ENCODE measurements at regions not wholly inside any gene's neighbourhood (a gene's known extent, or its start where the extent isn't known, plus 50 kb on each side); places are given as distances from the start of the nearest gene placed in this dataset.

DNA sequence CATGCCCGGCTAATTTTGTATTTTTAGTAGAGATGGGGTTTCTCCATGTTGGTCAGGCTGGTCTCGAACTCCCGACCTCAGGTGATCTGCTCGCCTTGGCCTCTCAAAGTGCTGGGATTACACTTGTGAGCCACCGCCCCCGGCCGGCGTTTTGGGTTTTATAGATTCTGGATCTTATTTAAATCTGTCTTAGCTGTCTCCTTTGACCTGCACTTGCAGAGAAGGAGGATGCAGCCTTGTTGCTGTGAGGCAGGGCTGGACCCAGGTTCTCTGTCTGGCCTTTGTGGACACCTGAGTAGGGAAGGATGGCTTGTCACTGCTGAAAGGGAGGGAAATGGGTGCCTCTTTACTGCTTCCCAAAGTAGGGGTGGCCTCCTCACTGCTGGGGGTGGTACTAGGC is 83.0 kb upstream of the HS6ST1 start:
- no peak for FAIRE-seq
- dilution Hi-C loops (cut with MboI; ENCODE audit: extremely low pct_ligation_motif_present, low sequenced_read_pairs) = no loop called here

DNA sequence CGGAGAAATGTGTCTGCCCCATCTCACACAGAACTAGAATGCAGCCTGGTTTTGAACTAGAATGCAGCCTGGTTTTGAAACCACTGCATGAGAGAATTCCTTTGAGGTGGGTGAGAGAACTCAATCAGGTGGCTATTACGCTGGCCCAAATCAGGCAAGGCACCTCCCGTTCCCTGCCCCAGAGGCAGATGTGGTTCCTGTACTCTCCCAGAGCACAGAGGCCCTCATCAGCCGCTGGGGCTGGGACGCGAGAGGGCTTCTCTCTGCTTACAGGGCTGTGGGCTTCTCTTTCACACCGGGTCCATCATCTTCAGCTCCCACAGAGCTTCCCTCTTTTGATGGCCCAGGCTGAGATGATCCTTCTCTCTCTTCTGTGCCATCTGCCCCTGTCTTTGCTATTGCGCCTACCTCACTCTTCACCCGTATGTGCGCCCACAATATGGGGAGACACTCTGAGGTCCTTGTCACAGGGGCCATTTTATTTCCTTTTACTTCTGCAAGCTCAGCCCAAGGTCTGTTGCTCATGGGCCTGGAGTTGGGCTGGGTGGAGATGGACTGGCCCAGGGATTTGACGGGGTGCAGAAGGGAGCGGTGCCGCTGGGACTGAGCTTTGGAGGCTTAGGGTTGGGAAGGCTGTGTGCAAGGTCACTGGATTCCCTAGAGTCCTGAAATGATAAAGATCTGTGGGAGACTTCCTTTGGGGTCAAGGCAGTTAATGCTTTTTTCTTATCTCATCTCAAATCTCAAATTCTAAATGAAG is 84.4 kb upstream of the HS6ST1 start:
- dilution Hi-C loops (cut with MboI; ENCODE audit: extremely low pct_ligation_motif_present, low sequenced_read_pairs) = no loop called here
- DNase-seq (ENCODE audit: low read depth, low spot score) (no peak), FAIRE-seq (no peak)
- H4K20me1 ChIP-seq (ENCODE audit: control insufficient read depth, extremely low read depth, insufficient read depth, low read length) = no peaks in the 10 kb centered on the region
- no peak overlapping the region for H3K27ac ChIP-seq (ENCODE audit: control insufficient read depth, insufficient read depth, low read length)
- H3K9me1 ChIP-seq (ENCODE audit: control insufficient read depth, extremely low read depth, insufficient read depth, low read length) = no peaks in the 10 kb centered on the region
- H3K36me3 ChIP-seq (ENCODE audit: control insufficient read depth in 2 of 2, extremely low read depth in 1 of 2, insufficient read depth in 2 of 2, low read length in 2 of 2) = no peaks in the 10 kb centered on the region
- peaks cover 8% of the 10 kb centered on the region for H3K4me1 ChIP-seq (ENCODE audit: control insufficient read depth, extremely low read depth, insufficient read depth, low read length)
- H3K27me3 ChIP-seq (ENCODE audit: control insufficient read depth, extremely low read depth, insufficient read depth, low read length) = no peaks in the 10 kb centered on the region
- H3K9me3 ChIP-seq (ENCODE audit: control insufficient read depth, low read depth, low read length) = no peaks in the 10 kb centered on the region
- H3K4me3 ChIP-seq (ENCODE audit: control insufficient read depth in 2 of 3, extremely low read depth in 1 of 3, insufficient read depth in 2 of 3, low read depth in 1 of 3, low read length in 3 of 3) = no peak overlapping the region
- no peak overlapping the region for H2AFZ ChIP-seq (ENCODE audit: control insufficient read depth, low read length)
- H3K79me2 ChIP-seq (ENCODE audit: control insufficient read depth, insufficient read depth, low read length) = no peaks in the 10 kb centered on the region
- no peak overlapping the region for H3K4me2 ChIP-seq (ENCODE audit: control insufficient read depth, extremely low read depth, insufficient read depth, low read depth, low read length)
- no peak overlapping the region for H3K9ac ChIP-seq (ENCODE audit: control insufficient read depth, extremely low read depth, insufficient read depth, low read length)
- no peak for TF ChIP-seq EZH2 (IDR thresholded peaks at IDR 0.05; ENCODE audit: low read length)
- TF ChIP-seq, protein P1, sequence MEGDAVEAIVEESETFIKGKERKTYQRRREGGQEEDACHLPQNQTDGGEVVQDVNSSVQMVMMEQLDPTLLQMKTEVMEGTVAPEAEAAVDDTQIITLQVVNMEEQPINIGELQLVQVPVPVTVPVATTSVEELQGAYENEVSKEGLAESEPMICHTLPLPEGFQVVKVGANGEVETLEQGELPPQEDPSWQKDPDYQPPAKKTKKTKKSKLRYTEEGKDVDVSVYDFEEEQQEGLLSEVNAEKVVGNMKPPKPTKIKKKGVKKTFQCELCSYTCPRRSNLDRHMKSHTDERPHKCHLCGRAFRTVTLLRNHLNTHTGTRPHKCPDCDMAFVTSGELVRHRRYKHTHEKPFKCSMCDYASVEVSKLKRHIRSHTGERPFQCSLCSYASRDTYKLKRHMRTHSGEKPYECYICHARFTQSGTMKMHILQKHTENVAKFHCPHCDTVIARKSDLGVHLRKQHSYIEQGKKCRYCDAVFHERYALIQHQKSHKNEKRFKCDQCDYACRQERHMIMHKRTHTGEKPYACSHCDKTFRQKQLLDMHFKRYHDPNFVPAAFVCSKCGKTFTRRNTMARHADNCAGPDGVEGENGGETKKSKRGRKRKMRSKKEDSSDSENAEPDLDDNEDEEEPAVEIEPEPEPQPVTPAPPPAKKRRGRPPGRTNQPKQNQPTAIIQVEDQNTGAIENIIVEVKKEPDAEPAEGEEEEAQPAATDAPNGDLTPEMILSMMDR (optimal IDR thresholded peaks at IDR 0.05 in 1 of 3, IDR thresholded peaks at IDR 0.05 in 1 of 3, conservative IDR thresholded peaks at IDR 0.05 in 1 of 3; ENCODE audit: extremely low read depth in 1 of 3, insufficient read depth in 2 of 3, low read length in 3 of 3) = no peak

More for the DNA sequence above, 83.0 kb upstream of the HS6ST1 start:
- TF ChIP-seq, protein P1 (optimal IDR thresholded peaks at IDR 0.05 in 1 of 3, IDR thresholded peaks at IDR 0.05 in 1 of 3, conservative IDR thresholded peaks at IDR 0.05 in 1 of 3; ENCODE audit: extremely low read depth in 1 of 3, insufficient read depth in 2 of 3, low read length in 3 of 3) = no peak
- TF ChIP-seq EZH2 (IDR thresholded peaks at IDR 0.05; ENCODE audit: low read length) = no peak
- Histone ChIP-seq H2AFZ (ENCODE audit: control insufficient read depth, low read length) (no peak overlapping the region), H3K9ac (ENCODE audit: control insufficient read depth, extremely low read depth, insufficient read depth, low read length) (no peak overlapping the region), H3K27me3 (ENCODE audit: control insufficient read depth, extremely low read depth, insufficient read depth, low read length) (no peaks in the 10 kb centered on the region), H3K4me1 (ENCODE audit: control insufficient read depth, extremely low read depth, insufficient read depth, low read length) (no peaks in the 10 kb centered on the region), H3K36me3 (ENCODE audit: control insufficient read depth in 2 of 2, extremely low read depth in 1 of 2, insufficient read depth in 2 of 2, low read length in 2 of 2) (no peaks in the 10 kb centered on the region), H3K4me2 (ENCODE audit: control insufficient read depth, extremely low read depth, insufficient read depth, low read depth, low read length) (no peak overlapping the region), H3K9me3 (ENCODE audit: control insufficient read depth, low read depth, low read length) (no peaks in the 10 kb centered on the region), H3K27ac (ENCODE audit: control insufficient read depth, insufficient read depth, low read length) (no peak overlapping the region), H3K9me1 (ENCODE audit: control insufficient read depth, extremely low read depth, insufficient read depth, low read length) (no peaks in the 10 kb centered on the region), H3K4me3 (ENCODE audit: control insufficient read depth in 2 of 3, extremely low read depth in 1 of 3, insufficient read depth in 2 of 3, low read depth in 1 of 3, low read length in 3 of 3) (no peak overlapping the region), H3K79me2 (ENCODE audit: control insufficient read depth, insufficient read depth, low read length) (no peaks in the 10 kb centered on the region), H4K20me1 (ENCODE audit: control insufficient read depth, extremely low read depth, insufficient read depth, low read length) (no peaks in the 10 kb centered on the region)
- no peak for DNase-seq (ENCODE audit: low read depth, low spot score)
